SK-N-SH (cell line): ENCODE measurements at regions not wholly inside any gene's neighbourhood (a gene's known extent, or its start where the extent isn't known, plus 50 kb on each side); places are given as distances from the start of the nearest gene placed in this dataset.

Experiments used
- CTCF ChIP-seq: fragments of 200-600 bp; sonication (generic); IDR thresholded peaks from 2 replicates; pipeline ENCODE4 v1.6.1; 2017; ENCODE audit warnings: antibody characterized with exemption, mild to moderate bottlenecking, moderate library complexity
- EP300 ChIP-seq, 2 experiments: IDR thresholded peaks; 2 replicates each; pipeline versions ENCODE4 v1.4.0 to v1.6.1; 2012; ENCODE audit warnings: borderline replicate concordance in 1 of 2, low read depth in 1 of 2, low read length in 1 of 2
- GABPA ChIP-seq: IDR thresholded peaks from 2 replicates; pipeline ENCODE4 v1.4.0; 2012; ENCODE audit warnings: low read depth, mild to moderate bottlenecking
- JUND ChIP-seq: IDR thresholded peaks from 2 replicates; pipeline ENCODE4 v1.4.0; 2012
- MEF2A ChIP-seq: IDR thresholded peaks from 2 replicates; pipeline ENCODE4 v1.4.0; 2012; ENCODE audit warnings: low read depth, borderline replicate concordance
- MXI1 ChIP-seq: IDR thresholded peaks from 2 replicates; pipeline ENCODE4 v1.6.1; 2012; ENCODE audit warnings: mild to moderate bottlenecking, low read depth, low read length, improper control_type of control experiment
- RAD21 ChIP-seq: IDR thresholded peaks from 2 replicates; pipeline ENCODE4 v1.6.1; 2012; ENCODE audit warnings: mild to moderate bottlenecking, low read length
- RCOR1 ChIP-seq: fragments of 150-350 bp; IDR thresholded peaks from 2 replicates; pipeline ENCODE4 v1.6.1; 2017; ENCODE audit warnings: antibody characterized with exemption, low read length
- RXRA ChIP-seq: IDR thresholded peaks from 2 replicates; pipeline ENCODE4 v1.4.0; 2012; ENCODE audit warnings: low read depth, mild to moderate bottlenecking, borderline replicate concordance
- SMC3 ChIP-seq: IDR thresholded peaks from 2 replicates; pipeline ENCODE4 v1.6.1; 2012; ENCODE audit warnings: low read depth, low read length, improper control_type of control experiment
- TEAD4 ChIP-seq: IDR thresholded peaks from 2 replicates; pipeline ENCODE4 v1.4.0; 2012; ENCODE audit warnings: mild to moderate bottlenecking, borderline replicate concordance; ENCODE audit not compliant: insufficient read depth
- USF2 ChIP-seq: fragments of 150-350 bp; IDR thresholded peaks from 2 replicates; pipeline ENCODE4 v1.6.1; 2017; ENCODE audit warnings: antibody characterized with exemption, low read length, low read depth, borderline replicate concordance

GRCh38 chr3:124346487-124346886 lies 354.6 kb upstream of the ROPN1 start:
- no peak for TF ChIP-seq CTCF
- no peak for TF ChIP-seq USF2
- TF ChIP-seq MXI1: no peak
- no peak for TF ChIP-seq RXRA
- no peak for TF ChIP-seq MEF2A
- TF ChIP-seq GABPA: no peak
- no peak for TF ChIP-seq RCOR1
- TF ChIP-seq TEAD4: no peak
- TF ChIP-seq RAD21: no peak
- TF ChIP-seq JUND: no peak
- TF ChIP-seq SMC3: no peak
- TF ChIP-seq EP300 (IDR thresholded peaks at IDR 0.05; ENCODE audit: borderline replicate concordance in 1 of 2, low read depth in 1 of 2, low read length in 1 of 2): no peak
